Mammary epithelial cell (primary cell): ENCODE measurements at regions not wholly inside any gene's neighbourhood (a gene's known extent, or its start where the extent isn't known, plus 50 kb on each side); places are given as distances from the start of the nearest gene placed in this dataset.

Source experiments
- EZH2 ChIP-seq: IDR thresholded peaks from 2 replicates; pipeline ENCODE4 v1.6.1; 2012; ENCODE audit warnings: low read length, inconsistent platforms, borderline replicate concordance
- TF ChIP-seq, protein P1 (sequence below), 2 donors: IDR thresholded peaks in 1 of 2; conservative IDR thresholded peaks in 1 of 2; 2 replicates each; pipeline ENCODE4 v1.5.1; 2011 to 2012; ENCODE audit warnings: inconsistent platforms in 2 of 2, low read length in 2 of 2, mild to moderate bottlenecking in 2 of 2, control low read depth in 1 of 2, low read depth in 1 of 2; ENCODE audit not compliant: insufficient read depth in 1 of 2; ENCODE audit errors: extremely low read depth in 1 of 2

DNA sequence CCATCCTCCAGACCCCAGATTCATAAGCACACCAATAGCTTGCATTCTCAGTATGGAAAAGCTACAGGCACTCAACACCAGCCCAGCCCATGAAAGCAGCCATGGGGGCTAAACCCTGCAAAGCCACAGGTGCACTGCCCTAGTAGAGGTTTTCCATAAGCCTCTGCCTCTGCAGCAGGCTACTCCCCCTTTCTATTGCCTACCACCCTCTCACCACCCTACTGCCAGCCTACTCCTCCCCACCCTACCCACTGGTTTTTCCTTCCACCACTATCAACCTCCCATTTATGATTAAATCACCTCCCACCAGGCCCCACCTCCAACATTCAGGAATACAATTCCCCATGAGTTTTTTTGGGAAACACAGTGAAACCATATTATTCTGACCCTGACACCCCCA is 96.4 kb upstream of the TEKT4 start:
- TF ChIP-seq, protein P1, sequence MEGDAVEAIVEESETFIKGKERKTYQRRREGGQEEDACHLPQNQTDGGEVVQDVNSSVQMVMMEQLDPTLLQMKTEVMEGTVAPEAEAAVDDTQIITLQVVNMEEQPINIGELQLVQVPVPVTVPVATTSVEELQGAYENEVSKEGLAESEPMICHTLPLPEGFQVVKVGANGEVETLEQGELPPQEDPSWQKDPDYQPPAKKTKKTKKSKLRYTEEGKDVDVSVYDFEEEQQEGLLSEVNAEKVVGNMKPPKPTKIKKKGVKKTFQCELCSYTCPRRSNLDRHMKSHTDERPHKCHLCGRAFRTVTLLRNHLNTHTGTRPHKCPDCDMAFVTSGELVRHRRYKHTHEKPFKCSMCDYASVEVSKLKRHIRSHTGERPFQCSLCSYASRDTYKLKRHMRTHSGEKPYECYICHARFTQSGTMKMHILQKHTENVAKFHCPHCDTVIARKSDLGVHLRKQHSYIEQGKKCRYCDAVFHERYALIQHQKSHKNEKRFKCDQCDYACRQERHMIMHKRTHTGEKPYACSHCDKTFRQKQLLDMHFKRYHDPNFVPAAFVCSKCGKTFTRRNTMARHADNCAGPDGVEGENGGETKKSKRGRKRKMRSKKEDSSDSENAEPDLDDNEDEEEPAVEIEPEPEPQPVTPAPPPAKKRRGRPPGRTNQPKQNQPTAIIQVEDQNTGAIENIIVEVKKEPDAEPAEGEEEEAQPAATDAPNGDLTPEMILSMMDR (conservative IDR thresholded peaks at IDR 0.05 in 1 of 2, IDR thresholded peaks at IDR 0.05 in 1 of 2; ENCODE audit: extremely low read depth in 1 of 2, insufficient read depth in 1 of 2, low read depth in 1 of 2, low read length in 2 of 2) = no peak
- TF ChIP-seq EZH2 = no peak
